22Rv1 (cell line): ENCODE measurements at regions not wholly inside any gene's neighbourhood (a gene's known extent, or its start where the extent isn't known, plus 50 kb on each side); places are given as distances from the start of the nearest gene placed in this dataset.

Experiments
- H3K27ac ChIP-seq: fragments of 450-650 bp; 2 replicates; pipeline ENCODE4 v1.5.1; 2017
- CTCF ChIP-seq: fragments of 450-650 bp; IDR thresholded peaks from 2 replicates; pipeline ENCODE4 v1.5.1; 2017; ENCODE audit warnings: mild to moderate bottlenecking
- ZFX ChIP-seq: fragments of 450-650 bp; IDR thresholded peaks from 2 replicates; pipeline ENCODE4 v1.6.1; 2017; ENCODE audit warnings: antibody characterized with exemption, borderline replicate concordance

- no peak for TF ChIP-seq CTCF
- TF ChIP-seq ZFX, result no peak
Observed at GRCh38 chrX:35040871-35041270, 98.3 kb downstream of the FAM47B start.

GRCh38 chrX:35046660-35047296, 104.2 kb downstream of the FAM47B start:
- H3K27ac ChIP-seq, result no peak overlapping the region
- TF ChIP-seq CTCF (no peak), ZFX (no peak)

More at GRCh38 chrX:35040871-35041270, 98.3 kb downstream of the FAM47B start:
- H3K27ac ChIP-seq, result no peak overlapping the region

- no peak overlapping the region for H3K27ac ChIP-seq
- TF ChIP-seq CTCF, result 0 out of 2 replicates have a peak, but pooled peaks have one; percentile 9
- TF ChIP-seq ZFX, result no peak
Observed at GRCh38 chrX:35076061-35076460, 133.5 kb downstream of the FAM47B start.

GRCh38 chrX:35090801-35091200, 148.2 kb downstream of the FAM47B start:
- TF ChIP-seq ZFX, result no peak
- no peak for TF ChIP-seq CTCF
- no peak overlapping the region for H3K27ac ChIP-seq

GRCh38 chrX:35098419-35098818, 155.8 kb downstream of the FAM47B start:
- 0 out of 2 replicates have a peak, but pooled peaks have one; percentile 11 for TF ChIP-seq CTCF
- no peak for TF ChIP-seq ZFX
- H3K27ac ChIP-seq, result no peak overlapping the region

- TF ChIP-seq ZFX, result no peak
- TF ChIP-seq CTCF, result no peak
- H3K27ac ChIP-seq, result no peak overlapping the region
Observed at GRCh38 chrX:35101901-35102300, 159.3 kb downstream of the FAM47B start.

GRCh38 chrX:35104626-35105025, 162.0 kb downstream of the FAM47B start:
- no peak overlapping the region for H3K27ac ChIP-seq
- TF ChIP-seq CTCF (no peak), ZFX (no peak)
